B cell (primary cell): ENCODE measurements at regions not wholly inside any gene's neighbourhood (a gene's known extent, or its start where the extent isn't known, plus 50 kb on each side); places are given as distances from the start of the nearest gene placed in this dataset.

ENCODE experiments used
- ATAC-seq: fragments of 200-7000 bp; cut with Tn5 transposase; one replicate; pipeline ENCODE4 v1.10.0; 2021; ENCODE audit warnings: low read depth, mild to moderate bottlenecking, moderate number of reproducible peaks, moderate library complexity
- CTCF ChIA-PET: fragments of 350-600 bp; sonication (Branson Sonifier 250); formaldehyde crosslinking; loops from one replicate; lab custom pipeline; 2021; ENCODE audit warnings: antibody characterized with exemption, inconsistent platforms; lab: Charles Lee
- POLR2A ChIA-PET: fragments of 350-600 bp; sonication (Branson Sonifier 250); formaldehyde crosslinking; loops from one replicate; lab custom pipeline; 2021; ENCODE audit warnings: antibody characterized with exemption; lab: Charles Lee
- DNase-seq: peaks from one replicate; pipeline ENCODE4 v3.0.0; 2013
- H2AFZ ChIP-seq: 2 replicates; pipeline ENCODE4 v1.6.1; 2012; ENCODE audit warnings: mild to moderate bottlenecking, low read depth, low read length; ENCODE audit not compliant: insufficient read depth, poor library complexity, severe bottlenecking
- H3K27ac ChIP-seq, 2 donors: 1 replicate in 1 of 2; 2 replicates in 1 of 2; pipeline ENCODE4 v1.5.1; 2012 to 2013; ENCODE audit warnings: low read length in 2 of 2, mild to moderate bottlenecking in 2 of 2, moderate library complexity in 1 of 2
- H3K27me3 ChIP-seq, 4 experiments: fragments of 200-600 bp in 1 of 4; sonication (generic) in 1 of 4; replicated peaks in 1 of 4; 1 replicate in 2 of 4; 2 replicates in 2 of 4; pipeline versions ENCODE4 v1.6.1 to v1.7.0; 2013 to 2016; ENCODE audit warnings: low read length in 3 of 4, mild to moderate bottlenecking in 2 of 4, mixed read lengths in 1 of 4, moderate library complexity in 1 of 4; ENCODE audit not compliant: insufficient read depth in 4 of 4, control insufficient read depth in 3 of 4; ENCODE audit errors: control extremely low read depth in 1 of 4
- H3K36me3 ChIP-seq, 2 experiments: replicated peaks in 1 of 2; 1 replicate in 1 of 2; 2 replicates in 1 of 2; pipeline versions ENCODE4 v1.6.1 to v1.7.1; 2013; ENCODE audit warnings: low read length in 1 of 2; ENCODE audit not compliant: insufficient read depth in 2 of 2, control insufficient read depth in 1 of 2; ENCODE audit errors: control extremely low read depth in 1 of 2, extremely low read depth in 1 of 2
- H3K4me1 ChIP-seq, 2 donors: fragments of 200-600 bp in 1 of 2; sonication (generic) in 1 of 2; 1 replicate in 1 of 2; 2 replicates in 1 of 2; pipeline versions ENCODE4 v1.5.1 to v1.6.1; 2013 to 2017; ENCODE audit warnings: low read length in 2 of 2; ENCODE audit not compliant: control insufficient read depth in 2 of 2, insufficient read depth in 2 of 2
- H3K4me2 ChIP-seq: replicated peaks from 2 replicates; pipeline ENCODE3; 2012; ENCODE audit warnings: mild to moderate bottlenecking, low read depth, low read length; ENCODE audit not compliant: poor library complexity, severe bottlenecking
- H3K4me3 ChIP-seq, 5 experiments: fragments of 200-600 bp in 1 of 5; sonication (generic) in 1 of 5; 1 replicate in 3 of 5; 2 replicates in 2 of 5; pipeline versions ENCODE4 v1.5.1 to v1.7.0; 2011 to 2016; ENCODE audit warnings: low read length in 4 of 5, mild to moderate bottlenecking in 4 of 5, low read depth in 2 of 5, control low read depth in 1 of 5, moderate library complexity in 1 of 5; ENCODE audit not compliant: insufficient read depth in 1 of 5; ENCODE audit errors: control extremely low read depth in 1 of 5, extremely low read depth in 1 of 5
- H3K79me2 ChIP-seq: fragments of 200-600 bp; sonication (generic); one replicate; pipeline ENCODE4 v1.6.0; 2016; ENCODE audit warnings: low read length; ENCODE audit not compliant: control insufficient read depth, insufficient read depth
- H3K9ac ChIP-seq: fragments of 200-600 bp; sonication (generic); 2 replicates; pipeline ENCODE4 v1.6.1; 2017; ENCODE audit warnings: mild to moderate bottlenecking, low read length, moderate library complexity
- H3K9me3 ChIP-seq, 3 donors: one replicate each; pipeline versions ENCODE4 v1.6.1 to v1.7.1; 2013; ENCODE audit warnings: low read length in 2 of 3; ENCODE audit not compliant: control insufficient read depth in 2 of 3, insufficient read depth in 1 of 3; ENCODE audit errors: control extremely low read depth in 1 of 3
- H4K20me1 ChIP-seq: 2 replicates; pipeline ENCODE4 v1.6.0; 2012; ENCODE audit warnings: mild to moderate bottlenecking, low read length; ENCODE audit not compliant: insufficient read depth, control insufficient read depth, poor library complexity, severe bottlenecking
- H3K27ac Mint-ChIP-seq: one replicate; pipeline ENCODE4 v1.8.0; 2021; ENCODE audit warnings: mixed read lengths
- H3K27me3 Mint-ChIP-seq: one replicate; pipeline ENCODE4 v1.8.0; 2021; ENCODE audit warnings: mixed read lengths
- H3K4me1 Mint-ChIP-seq: one replicate; pipeline ENCODE4 v1.8.0; 2021; ENCODE audit warnings: mixed read lengths
- H3K4me3 Mint-ChIP-seq: one replicate; pipeline ENCODE4 v1.8.0; 2021; ENCODE audit warnings: mixed read lengths
- H3K9me3 Mint-ChIP-seq: one replicate; pipeline ENCODE4 v1.8.0; 2022; ENCODE audit warnings: mixed read lengths; ENCODE audit not compliant: insufficient read depth
- EZH2 ChIP-seq: IDR thresholded peaks from 2 replicates; pipeline ENCODE4 v1.6.1; 2012; ENCODE audit warnings: borderline replicate concordance, low read depth, mild to moderate bottlenecking, moderate library complexity, low read length; ENCODE audit not compliant: insufficient read depth, poor library complexity, severe bottlenecking
- WGBS: methylation state at CpG from one replicate; pipeline ENCODE4 v1.1.5; 2013; ENCODE audit warnings: missing lambda C conversion rate; ENCODE audit not compliant: insufficient coverage; 5-methylcytosine and 5-hydroxymethylcytosine counted together
- intact Hi-C: fragments of 100-400 bp; cut with micrococcal nuclease; formaldehyde crosslinking; loops from one replicate; pipeline ENCODE4 v1.10.0; 2022
- TF ChIP-seq, protein P1 (sequence below): fragments of 200-600 bp; IDR thresholded peaks from one replicate; pipeline ENCODE4 v1.8.0; 2022; ENCODE audit warnings: antibody characterized with exemption, mild to moderate bottlenecking

GRCh38 chr21:15355066-15355465 lies 290.3 kb upstream of the NRIP1 start:
- Histone ChIP-seq H3K27ac (no peak overlapping the region), H3K79me2 (no peaks in the 10 kb centered on the region), H3K27me3 (no peaks in the 10 kb centered on the region), H2AFZ (peak overlapping the region; percentile 36), H4K20me1 (no peaks in the 10 kb centered on the region), H3K9me3 (no peaks in the 10 kb centered on the region), H3K4me3 (no peak overlapping the region), H3K36me3 (no peaks in the 10 kb centered on the region), H3K4me2 (peak overlapping the region; percentile 20), H3K9ac (no peak overlapping the region), H3K4me1 (peaks cover 0 to 5% of the 10 kb centered on the region in 2 donors)
- Mint-ChIP-seq H3K4me3 (no peak overlapping the region), H3K27ac (no peak overlapping the region), H3K27me3 (no peaks in the 10 kb centered on the region), H3K9me3 (no peaks in the 10 kb centered on the region), H3K4me1 (peaks cover 6% of the 10 kb centered on the region)
- CTCF ChIA-PET: no interaction called here
- ATAC-seq (no peak), DNase-seq (no peak)
- intact Hi-C loops: no loop called here
- TF ChIP-seq, protein P1, sequence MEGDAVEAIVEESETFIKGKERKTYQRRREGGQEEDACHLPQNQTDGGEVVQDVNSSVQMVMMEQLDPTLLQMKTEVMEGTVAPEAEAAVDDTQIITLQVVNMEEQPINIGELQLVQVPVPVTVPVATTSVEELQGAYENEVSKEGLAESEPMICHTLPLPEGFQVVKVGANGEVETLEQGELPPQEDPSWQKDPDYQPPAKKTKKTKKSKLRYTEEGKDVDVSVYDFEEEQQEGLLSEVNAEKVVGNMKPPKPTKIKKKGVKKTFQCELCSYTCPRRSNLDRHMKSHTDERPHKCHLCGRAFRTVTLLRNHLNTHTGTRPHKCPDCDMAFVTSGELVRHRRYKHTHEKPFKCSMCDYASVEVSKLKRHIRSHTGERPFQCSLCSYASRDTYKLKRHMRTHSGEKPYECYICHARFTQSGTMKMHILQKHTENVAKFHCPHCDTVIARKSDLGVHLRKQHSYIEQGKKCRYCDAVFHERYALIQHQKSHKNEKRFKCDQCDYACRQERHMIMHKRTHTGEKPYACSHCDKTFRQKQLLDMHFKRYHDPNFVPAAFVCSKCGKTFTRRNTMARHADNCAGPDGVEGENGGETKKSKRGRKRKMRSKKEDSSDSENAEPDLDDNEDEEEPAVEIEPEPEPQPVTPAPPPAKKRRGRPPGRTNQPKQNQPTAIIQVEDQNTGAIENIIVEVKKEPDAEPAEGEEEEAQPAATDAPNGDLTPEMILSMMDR: no peak
- TF ChIP-seq EZH2: no peak
- 5% methylated on average over 6 of the region's 6 CpGs for WGBS
- POLR2A ChIA-PET: no interaction called here

DNA sequence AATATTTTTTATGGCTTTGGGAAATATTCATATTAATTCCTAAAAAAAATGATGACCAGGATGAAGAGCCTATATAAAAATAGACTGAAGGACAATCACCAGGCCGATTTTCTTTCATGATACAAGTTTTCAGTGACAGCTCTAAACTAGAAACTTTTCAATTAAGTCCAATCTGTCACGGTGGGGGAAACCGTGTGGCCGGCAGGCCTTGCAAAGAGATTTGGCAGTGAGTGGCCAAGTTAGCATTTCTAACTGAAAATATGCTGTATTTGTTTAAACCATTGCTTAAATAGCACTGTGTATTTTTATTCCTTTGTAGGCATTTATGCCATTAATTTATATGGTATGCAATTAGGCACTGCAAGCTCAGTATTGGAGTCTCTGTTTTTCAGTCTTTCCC lies 294.5 kb upstream of the NRIP1 start:
- intact Hi-C loops: no loop called here
- Histone ChIP-seq H3K27ac (no peak overlapping the region), H4K20me1 (no peaks in the 10 kb centered on the region), H3K9ac (no peak overlapping the region), H3K79me2 (no peaks in the 10 kb centered on the region), H2AFZ (no peak overlapping the region), H3K36me3 (no peaks in the 10 kb centered on the region), H3K4me1 (peaks cover 0 to 5% of the 10 kb centered on the region in 2 donors), H3K9me3 (no peaks in the 10 kb centered on the region), H3K27me3 (no peaks in the 10 kb centered on the region), H3K4me2 (no peak overlapping the region), H3K4me3 (no peak overlapping the region)
- TF ChIP-seq EZH2: no peak
- no CpG with 5 or more reads among the region's 4 CpGs for WGBS
- ChIA-PET POLR2A (no interaction called here), CTCF (no interaction called here)
- Mint-ChIP-seq H3K4me1 (peaks cover 6% of the 10 kb centered on the region), H3K4me3 (no peak overlapping the region), H3K27me3 (no peaks in the 10 kb centered on the region), H3K27ac (no peak overlapping the region), H3K9me3 (no peaks in the 10 kb centered on the region)
- DNase-seq (no peak), ATAC-seq (no peak)
